NT2/D1 (cell line): ENCODE measurements at regions not wholly inside any gene's neighbourhood (a gene's known extent, or its start where the extent isn't known, plus 50 kb on each side); places are given as distances from the start of the nearest gene placed in this dataset.

ENCODE experiments used
- SUZ12 ChIP-seq: IDR thresholded peaks from 2 replicates; pipeline ENCODE4 v1.6.1; 2011; ENCODE audit not compliant: insufficient read length, insufficient read depth; ENCODE audit errors: extremely low read depth
- YY1 ChIP-seq: IDR thresholded peaks from 2 replicates; pipeline ENCODE4 v1.6.1; 2011; ENCODE audit not compliant: insufficient read length, insufficient read depth
- ZNF274 ChIP-seq: IDR thresholded peaks from 2 replicates; pipeline ENCODE4 v1.6.1; 2011; ENCODE audit warnings: mild to moderate bottlenecking, low read depth, low read length

GRCh38 chr4:132839070-132839469 is 310.0 kb upstream of the PCDH10 start:
- TF ChIP-seq ZNF274: no peak
- no peak for TF ChIP-seq YY1
- no peak for TF ChIP-seq SUZ12
